K562 (cell line): ENCODE measurements at regions not wholly inside any gene's neighbourhood (a gene's known extent, or its start where the extent isn't known, plus 50 kb on each side); places are given as distances from the start of the nearest gene placed in this dataset.

Experiments
- ATAC-seq: fragments of 200-7000 bp; cut with Tn5 transposase; 3 replicates; pipeline ENCODE4 v1.9.1; 2020; ENCODE audit warnings: moderate library complexity
- BruUV-seq: library from RNA; stranded (reverse); fragments of 400-500 nt; replicated peaks from 2 replicates; lab custom pipeline; 2021; lab: Mats Ljungman, UMichigan
- CTCF ChIA-PET: fragments of 300-600 bp; formaldehyde crosslinking; extraction: SDS; loops from one replicate; lab custom pipeline; 2021; ENCODE audit warnings: low intra/inter-chr PET ratio; lab: Yijun Ruan, JAX
- POLR2A ChIA-PET: fragments of 300-600, 350-650 bp; sonication (Branson Sonifier 250); formaldehyde crosslinking; extraction: SDS; loops from one replicate; lab custom pipeline; 2021; ENCODE audit warnings: antibody characterized with exemption, inconsistent platforms; lab: Yijun Ruan, JAX
- DNase-seq, 4 experiments: peaks; one replicate each; pipeline versions ENCODE4 v3.0.0 to v3.0.0-alpha.2; 2011 to 2018; ENCODE audit warnings: low spot score in 3 of 4, mixed read lengths in 3 of 4; ENCODE audit errors: extremely low read depth in 1 of 4
- FAIRE-seq: peaks from 2 replicates; lab custom pipeline; 2011; peaks lifted over from hg19 to GRCh38; lab: Jason Lieb, UNC
- H2AFZ ChIP-seq: 2 replicates; pipeline ENCODE4 v1.6.0; 2011; ENCODE audit warnings: low read depth, low read length, control low read depth, inconsistent platforms
- H3K27ac ChIP-seq: fragments of 200-600 bp; 3 replicates; pipeline ENCODE4 v1.8.0; 2011; ENCODE audit warnings: low read depth, mild to moderate bottlenecking, control low read depth, inconsistent platforms, low read length, moderate library complexity, mixed read lengths; ENCODE audit errors: extremely low read depth
- H3K27me3 ChIP-seq, 2 experiments: fragments of 300-600 bp in 1 of 2; 2 replicates in 1 of 2; 3 replicates in 1 of 2; pipeline versions ENCODE4 v1.6.0 to v1.8.0; 2011; ENCODE audit warnings: inconsistent platforms in 2 of 2, low read length in 2 of 2, mild to moderate bottlenecking in 1 of 2, mixed read lengths in 1 of 2, moderate library complexity in 1 of 2; ENCODE audit not compliant: control insufficient read depth in 2 of 2, insufficient read depth in 2 of 2
- H3K36me3 ChIP-seq: fragments of 300-600 bp; 3 replicates; pipeline ENCODE4 v1.8.0; 2011; ENCODE audit warnings: mild to moderate bottlenecking, low read length, inconsistent platforms; ENCODE audit not compliant: control insufficient read depth, insufficient read depth
- H3K4me1 ChIP-seq, 2 experiments: fragments of 200-600 bp in 1 of 2; replicated peaks in 1 of 2; 2 replicates in 1 of 2; 3 replicates in 1 of 2; pipeline versions ENCODE4 v1.5.1 to v1.8.0; 2011; ENCODE audit warnings: inconsistent platforms in 2 of 2, low read length in 2 of 2, mild to moderate bottlenecking in 1 of 2, mixed read lengths in 1 of 2, moderate library complexity in 1 of 2; ENCODE audit not compliant: control insufficient read depth in 2 of 2, insufficient read depth in 2 of 2
- H3K4me2 ChIP-seq: 2 replicates; pipeline ENCODE4 v1.6.1; 2011; ENCODE audit warnings: low read length, control low read depth, inconsistent platforms, mixed read lengths; ENCODE audit not compliant: insufficient read depth
- H3K4me3 ChIP-seq: fragments of 200-600 bp; sonication (generic), shearing (Covaris generic); 2 replicates; pipeline ENCODE4 v1.5.1; 2016; ENCODE audit warnings: control low read depth, inconsistent platforms
- H3K79me2 ChIP-seq: fragments of 200-600 bp; 3 replicates; pipeline ENCODE4 v1.8.0; 2011; ENCODE audit warnings: low read length, inconsistent platforms; ENCODE audit not compliant: control insufficient read depth, insufficient read depth
- H3K9ac ChIP-seq, 2 experiments: 2 replicates each; pipeline versions ENCODE4 v1.6.0 to v1.6.1; 2011; ENCODE audit warnings: low read depth in 2 of 2, low read length in 2 of 2, control low read depth in 1 of 2, inconsistent platforms in 1 of 2, mild to moderate bottlenecking in 1 of 2, mixed read lengths in 1 of 2; ENCODE audit not compliant: insufficient read depth in 1 of 2
- H3K9me1 ChIP-seq: one replicate; pipeline ENCODE4 v1.6.0; 2011; ENCODE audit warnings: inconsistent platforms, mild to moderate bottlenecking, low read length, moderate library complexity; ENCODE audit not compliant: control insufficient read depth, insufficient read depth
- H3K9me3 ChIP-seq: replicated peaks from 2 replicates; pipeline ENCODE4 v1.5.1; 2011; ENCODE audit warnings: low read depth, low read length, inconsistent platforms; ENCODE audit not compliant: control insufficient read depth, insufficient read depth
- H4K20me1 ChIP-seq: replicated peaks from 2 replicates; pipeline ENCODE4 v1.6.1; 2011; ENCODE audit warnings: low read length, inconsistent platforms, mixed read lengths; ENCODE audit not compliant: control insufficient read depth, insufficient read depth
- ARNT ChIP-seq, 2 experiments: fragments of 450-650 bp; IDR thresholded peaks; 2 replicates each; pipeline ENCODE4 v1.6.1; 2016; ENCODE audit warnings: mild to moderate bottlenecking in 1 of 2
- ATF1 ChIP-seq, 2 experiments: fragments of 450-650 bp in 1 of 2; IDR thresholded peaks; 2 replicates each; pipeline ENCODE4 v1.6.1; 2016; ENCODE audit warnings: missing compliant biosample characterization in 1 of 2, missing genetic modification characterization in 1 of 2
- BRD9 ChIP-seq: fragments of 450-650 bp; IDR thresholded peaks from 2 replicates; pipeline ENCODE4 v1.6.1; 2018; ENCODE audit warnings: low read depth; ENCODE audit not compliant: partially characterized antibody
- ETV1 ChIP-seq: fragments of 450-650 bp; conservative IDR thresholded peaks from 2 replicates; pipeline ENCODE4 v1.6.1; 2016; ENCODE audit warnings: missing genetic modification characterization, control low read depth, low read depth, missing compliant biosample characterization
- MAFK ChIP-seq: IDR thresholded peaks from 2 replicates; pipeline ENCODE4 v1.6.1; 2011; ENCODE audit warnings: low read length, improper control_type of control experiment
- POLR2H ChIP-seq: IDR thresholded peaks from 2 replicates; pipeline ENCODE4 v1.6.1; 2016; ENCODE audit warnings: missing genetic modification characterization, low read depth, mild to moderate bottlenecking, control low read depth, missing compliant biosample characterization, moderate library complexity
- RBM14 ChIP-seq: fragments of 200-400 bp; formaldehyde crosslinking; IDR thresholded peaks from 2 replicates; pipeline ENCODE4 v1.6.1; 2018; ENCODE audit warnings: low read depth, mild to moderate bottlenecking, low read length, moderate library complexity, borderline replicate concordance; ENCODE audit not compliant: insufficient read depth
- ZKSCAN3 ChIP-seq: fragments of 250-450 bp; sonication (Bioruptor Pico); IDR thresholded peaks from 2 replicates; pipeline ENCODE4 v1.4.0; 2020
- WGBS: fragments of 100-300 bp; shearing (Covaris generic); methylation state at CpG from one replicate; pipeline ENCODE4 v1.1.6; 2016; ENCODE audit warnings: low coverage, mixed read lengths; ENCODE audit not compliant: insufficient coverage; ENCODE audit errors: missing lambda C conversion rate; 5-methylcytosine and 5-hydroxymethylcytosine counted together
- in situ Hi-C: fragments of 300-500 bp; cut with MboI; formaldehyde crosslinking; loops from 4 replicates; pipeline ENCODE4 v1.15.0; 2018; ENCODE audit warnings: inconsistent platforms, mixed read lengths
- intact Hi-C: fragments of 100-400 bp; cut with micrococcal nuclease; formaldehyde crosslinking; loops from 2 replicates; pipeline ENCODE4 v1.14.2; 2022

DNA sequence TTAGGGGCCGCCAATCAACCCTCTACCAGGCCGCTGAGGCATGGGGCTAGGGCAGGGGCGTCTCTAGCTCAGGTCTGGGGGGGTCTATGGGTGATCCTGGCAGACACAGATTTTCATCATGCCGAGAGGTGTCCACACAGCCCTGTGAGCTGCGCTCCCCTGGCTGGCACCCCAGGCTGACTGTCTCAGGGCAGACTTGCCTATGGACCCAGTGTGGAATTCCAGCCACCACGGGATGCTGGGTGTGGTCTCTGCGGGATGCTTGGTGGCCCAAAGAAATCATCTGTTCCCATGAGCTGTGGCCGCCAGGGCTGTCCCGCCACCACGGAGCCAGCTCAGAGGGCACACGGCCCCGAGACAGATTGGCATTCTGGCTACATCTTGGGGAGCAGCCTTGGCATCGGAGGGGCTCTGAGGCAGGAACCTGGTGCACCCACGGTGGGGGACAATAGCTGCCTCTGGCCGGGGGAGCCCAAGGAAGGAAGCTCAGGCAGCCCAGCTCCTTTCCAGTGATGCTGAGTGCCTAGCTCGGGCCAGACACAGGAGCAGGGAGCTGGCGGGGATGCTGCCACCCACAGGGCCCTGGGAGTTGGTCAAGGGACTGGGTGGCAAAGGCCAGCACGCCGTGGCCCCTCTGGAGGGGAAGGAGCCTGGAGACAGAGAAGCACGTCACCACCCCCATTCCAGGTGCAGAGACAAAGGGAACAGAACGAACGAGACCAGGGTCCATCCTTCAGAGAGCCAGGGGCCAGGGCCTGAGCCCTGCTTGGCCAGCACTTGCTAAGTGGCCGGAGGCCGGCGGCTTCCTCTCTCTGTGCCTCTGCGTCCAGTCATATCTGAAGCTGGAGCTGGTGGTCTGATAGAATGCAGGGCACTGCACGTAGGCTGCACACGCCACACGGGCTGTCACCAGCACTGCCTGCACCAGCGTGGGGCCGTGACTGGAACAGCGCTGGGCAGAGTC is 64.4 kb upstream of the FGF3 start:
- ATAC-seq, result no peak
- TF ChIP-seq BRD9, result no peak
- TF ChIP-seq MAFK, result no peak
- no peak for TF ChIP-seq ARNT (IDR thresholded peaks at IDR 0.05)
- TF ChIP-seq RBM14, result no peak
- no peak for TF ChIP-seq POLR2H
- TF ChIP-seq ZKSCAN3 (CRISPR knock-in tag), result no peak
- TF ChIP-seq ATF1 (CRISPR knock-in tag; IDR thresholded peaks at IDR 0.05), result no peak
- no peak for TF ChIP-seq ATF1 (tag; IDR thresholded peaks at IDR 0.05)
- no peak for TF ChIP-seq ETV1
- Histone ChIP-seq H3K9me1 (no peaks in the 10 kb centered on the region), H3K27me3 (peaks cover 9 to 61% of the 10 kb centered on the region in 2 experiments; a peak in 4 of 5 replicates), H3K4me2 (no peak overlapping the region), H3K79me2 (no peaks in the 10 kb centered on the region), H3K4me3 (no peak overlapping the region), H3K27ac (no peak overlapping the region), H2AFZ (no peak overlapping the region), H3K9me3 (no peaks in the 10 kb centered on the region), H3K36me3 (no peaks in the 10 kb centered on the region), H3K9ac (no peak overlapping the region; a peak in 1 of 4 replicates), H4K20me1 (peaks cover 21% of the 10 kb centered on the region), H3K4me1 (peaks cover 0 to 7% of the 10 kb centered on the region in 2 experiments; a peak in 2 of 5 replicates)
- intact Hi-C loops (no loop called here), in situ Hi-C loops (loop anchor here (10.0 kb wide), 1 partner anchor 199 kb away; no protein-coding TSS in a partner anchor)
- FAIRE-seq, result no peak
- WGBS, result 1% methylated on average over 31 of the region's 32 CpGs
- BruUV-seq, result no TSS peak
- no peak for DNase-seq
- POLR2A ChIA-PET, result interaction anchor here (0.6 to 0.9 kb wide), 2 partner anchors 60 to 208 kb away, joined by 3 read pairs; partner anchors contain the start of gene LTO1
- CTCF ChIA-PET, result no interaction called here
